ENCODE measurements at regions not wholly inside any gene's neighbourhood (a gene's known extent, or its start where the extent isn't known, plus 50 kb on each side); places are given as distances from the start of the nearest gene placed in this dataset.

- H3K27ac ChIP-seq, result no peak overlapping the region
- 14% methylated on average over 1 of the region's 1 CpG for WGBS (ENCODE audit: insufficient coverage, low coverage, low lambda C conversion rate, missing lambda C conversion rate)
- no peaks in the 10 kb centered on the region for H3K36me3 ChIP-seq
- no peaks in the 10 kb centered on the region for H3K27me3 ChIP-seq
- DNase-seq (no peak), ATAC-seq (no peak)
- intact Hi-C loops (cut with DNase I), result no loop called here
- TF ChIP-seq, protein P1, sequence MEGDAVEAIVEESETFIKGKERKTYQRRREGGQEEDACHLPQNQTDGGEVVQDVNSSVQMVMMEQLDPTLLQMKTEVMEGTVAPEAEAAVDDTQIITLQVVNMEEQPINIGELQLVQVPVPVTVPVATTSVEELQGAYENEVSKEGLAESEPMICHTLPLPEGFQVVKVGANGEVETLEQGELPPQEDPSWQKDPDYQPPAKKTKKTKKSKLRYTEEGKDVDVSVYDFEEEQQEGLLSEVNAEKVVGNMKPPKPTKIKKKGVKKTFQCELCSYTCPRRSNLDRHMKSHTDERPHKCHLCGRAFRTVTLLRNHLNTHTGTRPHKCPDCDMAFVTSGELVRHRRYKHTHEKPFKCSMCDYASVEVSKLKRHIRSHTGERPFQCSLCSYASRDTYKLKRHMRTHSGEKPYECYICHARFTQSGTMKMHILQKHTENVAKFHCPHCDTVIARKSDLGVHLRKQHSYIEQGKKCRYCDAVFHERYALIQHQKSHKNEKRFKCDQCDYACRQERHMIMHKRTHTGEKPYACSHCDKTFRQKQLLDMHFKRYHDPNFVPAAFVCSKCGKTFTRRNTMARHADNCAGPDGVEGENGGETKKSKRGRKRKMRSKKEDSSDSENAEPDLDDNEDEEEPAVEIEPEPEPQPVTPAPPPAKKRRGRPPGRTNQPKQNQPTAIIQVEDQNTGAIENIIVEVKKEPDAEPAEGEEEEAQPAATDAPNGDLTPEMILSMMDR (IDR thresholded peaks at IDR 0.05), result no peak
- no peak for TF ChIP-seq POLR2A (IDR thresholded peaks at IDR 0.05)
- H3K4me3 ChIP-seq, result no peak overlapping the region
- H3K9me3 ChIP-seq, result no peaks in the 10 kb centered on the region
- H3K4me1 ChIP-seq, result no peaks in the 10 kb centered on the region
Measured at GRCh38 chr3:164200053-164200823, 878.1 kb downstream of the SI start.

DNA sequence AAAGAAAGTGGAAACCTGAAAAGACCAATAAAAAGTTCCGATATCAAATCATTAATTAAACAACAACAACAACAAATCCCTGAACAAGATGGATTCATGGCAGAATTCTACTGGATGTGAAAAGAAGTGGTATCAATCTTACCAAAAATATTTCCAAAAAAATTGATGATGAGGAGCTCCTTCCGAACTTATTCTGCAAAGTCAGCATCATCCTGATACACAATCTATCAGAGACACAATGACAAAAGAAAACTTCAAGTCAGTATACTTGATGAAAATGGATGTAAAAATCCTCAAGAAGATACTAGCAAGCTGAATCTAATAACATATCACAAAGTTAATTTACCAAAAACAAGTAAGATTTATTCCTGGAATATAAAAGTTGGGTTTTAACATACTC, 881.8 kb downstream of the SI start:
- no peak for ATAC-seq
- WGBS (ENCODE audit: insufficient coverage, low coverage, low lambda C conversion rate, missing lambda C conversion rate), result 91% methylated on average over 2 of the region's 2 CpGs
- intact Hi-C loops (cut with DNase I), result no loop called here
- Histone ChIP-seq H3K27me3 (no peaks in the 10 kb centered on the region), H3K4me3 (no peak overlapping the region), H3K27ac (no peak overlapping the region), H3K36me3 (no peaks in the 10 kb centered on the region), H3K4me1 (no peaks in the 10 kb centered on the region), H3K9me3 (no peaks in the 10 kb centered on the region)
- TF ChIP-seq, protein P1 (IDR thresholded peaks at IDR 0.05), result no peak
- no peak for TF ChIP-seq POLR2A (IDR thresholded peaks at IDR 0.05)
- no peak for DNase-seq

DNA sequence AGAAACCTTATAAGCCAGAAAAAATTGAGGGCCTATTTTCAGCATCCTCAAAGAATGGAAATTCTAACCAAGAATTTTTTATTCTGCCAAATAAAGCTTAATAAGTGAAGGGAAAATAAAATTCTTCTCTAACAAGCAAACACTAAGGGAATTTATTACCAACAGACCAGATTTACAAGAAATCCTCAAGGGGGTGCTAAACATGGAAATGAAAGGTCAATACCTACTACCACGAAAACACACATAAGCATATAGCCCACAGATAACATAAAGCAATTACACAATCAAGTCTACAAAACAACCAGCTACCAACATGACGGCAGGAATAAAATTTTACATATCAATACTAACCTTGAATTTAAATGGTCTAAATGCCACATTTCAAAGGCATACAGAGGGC, 883.5 kb downstream of the SI start:
- no peaks in the 10 kb centered on the region for H3K9me3 ChIP-seq
- H3K27me3 ChIP-seq, result no peaks in the 10 kb centered on the region
- intact Hi-C loops (cut with DNase I), result no loop called here
- WGBS (ENCODE audit: insufficient coverage, low coverage, low lambda C conversion rate, missing lambda C conversion rate), result 45% methylated on average over 2 of the region's 2 CpGs
- no peak for TF ChIP-seq POLR2A (IDR thresholded peaks at IDR 0.05)
- TF ChIP-seq, protein P1 (IDR thresholded peaks at IDR 0.05), result no peak
- H3K36me3 ChIP-seq, result no peaks in the 10 kb centered on the region
- DNase-seq (no peak), ATAC-seq (no peak)
- no peak overlapping the region for H3K4me3 ChIP-seq
- no peak overlapping the region for H3K27ac ChIP-seq
- no peaks in the 10 kb centered on the region for H3K4me1 ChIP-seq

GRCh38 chr3:164192974-164193373, 885.3 kb downstream of the SI start:
- Histone ChIP-seq H3K27ac (no peak overlapping the region), H3K4me3 (no peak overlapping the region), H3K36me3 (no peaks in the 10 kb centered on the region), H3K9me3 (no peaks in the 10 kb centered on the region), H3K4me1 (no peaks in the 10 kb centered on the region), H3K27me3 (no peaks in the 10 kb centered on the region)
- TF ChIP-seq POLR2A (IDR thresholded peaks at IDR 0.05), result no peak
- TF ChIP-seq, protein P1 (IDR thresholded peaks at IDR 0.05), result no peak
- 0% methylated on average over 1 of the region's 4 CpGs for WGBS (ENCODE audit: insufficient coverage, low coverage, low lambda C conversion rate, missing lambda C conversion rate)
- DNase-seq, result no peak
- intact Hi-C loops (cut with DNase I), result no loop called here
- no peak for ATAC-seq

DNA sequence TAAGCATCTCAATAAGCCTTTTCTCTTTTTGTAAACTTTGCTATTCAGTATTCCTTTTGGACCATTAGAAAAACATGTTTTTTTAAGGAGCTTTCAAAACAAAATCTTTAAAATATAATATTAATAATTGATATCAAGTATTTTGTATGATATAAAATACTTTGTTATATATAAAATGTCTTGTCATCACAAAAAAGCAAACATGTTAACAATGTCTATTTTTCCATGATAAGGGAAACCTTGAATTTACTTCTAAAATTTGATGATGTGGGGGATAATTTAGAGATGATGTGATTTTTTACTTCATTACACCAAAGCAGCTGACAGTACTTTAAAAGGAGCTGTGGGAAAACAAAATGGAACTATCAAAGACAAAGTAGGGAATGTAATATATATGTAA, 887.7 kb downstream of the SI start:
- intact Hi-C loops (cut with DNase I), result no loop called here
- no peaks in the 10 kb centered on the region for H3K9me3 ChIP-seq
- DNase-seq (no peak), ATAC-seq (no peak)
- no peaks in the 10 kb centered on the region for H3K27me3 ChIP-seq
- TF ChIP-seq, protein P1 (IDR thresholded peaks at IDR 0.05), result no peak
- TF ChIP-seq POLR2A (IDR thresholded peaks at IDR 0.05), result no peak
- H3K4me1 ChIP-seq, result no peaks in the 10 kb centered on the region
- H3K27ac ChIP-seq, result no peak overlapping the region
- H3K36me3 ChIP-seq, result no peaks in the 10 kb centered on the region
- H3K4me3 ChIP-seq, result no peak overlapping the region
